HCT116 (cell line): ENCODE measurements at regions not wholly inside any gene's neighbourhood (a gene's known extent, or its start where the extent isn't known, plus 50 kb on each side); places are given as distances from the start of the nearest gene placed in this dataset.
"Not testable (repeated sequence)": the region's sequence is repeated elsewhere in the genome, so short reads cannot be mapped to it uniquely, and the experiment has no call there.

Experiments
- ATAC-seq: fragments of 200-7000 bp; cut with Tn5 transposase; 2 replicates; pipeline ENCODE4 v1.9.1; 2020; ENCODE audit warnings: mild to moderate bottlenecking, moderate library complexity
- BruUV-seq: library from RNA; stranded (reverse); fragments of 400-500 nt; replicated peaks from 2 replicates; lab custom pipeline; 2021; lab: Mats Ljungman, UMichigan
- CTCF ChIA-PET: fragments of 300-600 bp; sonication (Branson Sonifier 250); formaldehyde crosslinking; loops from one replicate; lab custom pipeline; 2021; ENCODE audit warnings: antibody characterized with exemption; lab: Charles Lee
- POLR2A ChIA-PET: fragments of 300-600, 350-600 bp; sonication (Branson Sonifier 250); formaldehyde crosslinking; loops from one replicate; lab custom pipeline; 2021; ENCODE audit warnings: antibody characterized with exemption; lab: Charles Lee
- RAD21 ChIA-PET, 2 experiments: fragments of 300-600 bp; sonication (Branson Sonifier 250); formaldehyde crosslinking; loops; one replicate each; lab custom pipeline; 2023; ENCODE audit warnings: low total read pairs in 2 of 2; ENCODE audit not compliant: uncharacterized antibody in 2 of 2, unreplicated experiment in 2 of 2, low non-redundant PET in 1 of 2; lab: Charles Lee
- DNase-seq: peaks from one replicate; pipeline ENCODE4 v3.0.0-alpha.2; 2010; ENCODE audit warnings: low read depth, low spot score
- H2AFZ ChIP-seq: fragments of 200-600 bp; shearing (Covaris generic), sonication (generic); 2 replicates; pipeline ENCODE4 v1.6.1; 2017; ENCODE audit warnings: low read depth, mixed run types, mixed read lengths, antibody characterized with exemption, low read length; ENCODE audit not compliant: poor library complexity, severe bottlenecking
- H3K27ac ChIP-seq: 2 replicates; pipeline ENCODE4 v1.5.1; 2012; ENCODE audit warnings: low read depth, low read length
- H3K27me3 ChIP-seq: fragments of 200-600 bp; sonication (generic); 2 replicates; pipeline ENCODE4 v1.6.1; 2016; ENCODE audit warnings: mixed run types, low read length, mixed read lengths; ENCODE audit not compliant: insufficient read depth
- H3K36me3 ChIP-seq, 2 experiments: fragments of 200-500 bp in 1 of 2; fragments of 200-600 bp in 1 of 2; sonication (Bioruptor generic) in 1 of 2; sonication (generic) in 1 of 2; 2 replicates each; pipeline versions ENCODE4 v1.5.1 to v1.6.1; 2014 to 2016; ENCODE audit warnings: low read length in 2 of 2, inconsistent platforms in 1 of 2, mixed read lengths in 1 of 2, mixed run types in 1 of 2; ENCODE audit not compliant: insufficient read depth in 2 of 2, control insufficient read depth in 1 of 2
- H3K4me1 ChIP-seq, 2 experiments: fragments of 200-600 bp in 1 of 2; sonication (generic) in 1 of 2; 2 replicates each; pipeline versions ENCODE4 v1.5.1 to v1.6.1; 2012 to 2017; ENCODE audit warnings: low read length in 2 of 2, inconsistent platforms in 1 of 2, mild to moderate bottlenecking in 1 of 2, mixed read lengths in 1 of 2, mixed run types in 1 of 2, moderate library complexity in 1 of 2; ENCODE audit not compliant: insufficient read depth in 2 of 2, control insufficient read depth in 1 of 2
- H3K4me2 ChIP-seq: fragments of 200-600 bp; sonication (generic); 2 replicates; pipeline ENCODE4 v1.6.1; 2017; ENCODE audit warnings: mixed run types, low read length, mixed read lengths
- H3K4me3 ChIP-seq, 2 experiments: fragments of 200-600 bp in 1 of 2; sonication (generic) in 1 of 2; replicated peaks in 1 of 2; 2 replicates each; pipeline ENCODE4 v1.5.1; 2011 to 2016; ENCODE audit warnings: low read length in 2 of 2, control low read depth in 1 of 2, low read depth in 1 of 2, mild to moderate bottlenecking in 1 of 2, mixed read lengths in 1 of 2, mixed run types in 1 of 2
- H3K79me2 ChIP-seq: fragments of 200-600 bp; sonication (generic); 2 replicates; pipeline ENCODE4 v1.6.1; 2017; ENCODE audit warnings: mild to moderate bottlenecking, mixed run types, low read length, moderate library complexity, mixed read lengths; ENCODE audit not compliant: insufficient read depth
- H3K9ac ChIP-seq: fragments of 200-600 bp; sonication (generic); 2 replicates; pipeline ENCODE4 v1.6.1; 2016; ENCODE audit warnings: low read length, mixed read lengths
- H3K9me2 ChIP-seq: fragments of 200-600 bp; sonication (generic), shearing (Covaris generic); 2 replicates; pipeline ENCODE4 v1.6.1; 2017; ENCODE audit warnings: mixed run types, mild to moderate bottlenecking, moderate library complexity; ENCODE audit not compliant: insufficient read depth
- H3K9me3 ChIP-seq, 2 experiments: fragments of 200-500 bp in 1 of 2; fragments of 200-600 bp in 1 of 2; sonication (Bioruptor generic) in 1 of 2; sonication (generic) in 1 of 2; 2 replicates each; pipeline ENCODE4 v1.6.1; 2014 to 2017; ENCODE audit warnings: low read length in 2 of 2, mixed read lengths in 2 of 2, inconsistent platforms in 1 of 2, low read depth in 1 of 2, mild to moderate bottlenecking in 1 of 2, mixed run types in 1 of 2, moderate library complexity in 1 of 2; ENCODE audit not compliant: control insufficient read depth in 1 of 2, insufficient read depth in 1 of 2
- H4K20me1 ChIP-seq: fragments of 200-600 bp; sonication (generic), shearing (Covaris generic); 2 replicates; pipeline ENCODE4 v1.6.1; 2017; ENCODE audit warnings: mixed run types, mild to moderate bottlenecking, moderate library complexity; ENCODE audit not compliant: insufficient read depth
- ATF3 ChIP-seq: IDR thresholded peaks from 2 replicates; pipeline ENCODE4 v1.6.1; 2012
- EGR1 ChIP-seq: IDR thresholded peaks from 2 replicates; pipeline ENCODE4 v1.6.1; 2012; ENCODE audit warnings: low read depth
- EZH2 ChIP-seq: fragments of 200-600 bp; sonication (generic); IDR thresholded peaks from 2 replicates; pipeline ENCODE4 v1.6.1; 2017; ENCODE audit warnings: antibody characterized with exemption, mixed run types
- JUND ChIP-seq: IDR thresholded peaks from 2 replicates; pipeline ENCODE4 v1.6.1; 2012
- SP1 ChIP-seq: IDR thresholded peaks from 2 replicates; pipeline ENCODE4 v1.6.1; 2012; ENCODE audit warnings: low read depth
- SRF ChIP-seq: IDR thresholded peaks from 2 replicates; pipeline ENCODE4 v1.6.1; 2012; ENCODE audit warnings: low read depth
- TCF7L2 ChIP-seq: IDR thresholded peaks from 2 replicates; pipeline ENCODE4 v1.7.0; 2011; ENCODE audit warnings: borderline replicate concordance, inconsistent platforms; ENCODE audit not compliant: insufficient read depth, insufficient read length; ENCODE audit errors: extremely low read depth
- ZBTB33 ChIP-seq: IDR thresholded peaks from 2 replicates; pipeline ENCODE4 v1.6.1; 2011; ENCODE audit warnings: mild to moderate bottlenecking, low read length, moderate library complexity; ENCODE audit not compliant: insufficient replicate concordance; ENCODE audit errors: extremely low read depth
- ZFX ChIP-seq: fragments of 450-650 bp; IDR thresholded peaks from 2 replicates; pipeline ENCODE4 v1.6.1; 2017
- intact Hi-C: fragments of 100-400 bp; cut with micrococcal nuclease; formaldehyde crosslinking; loops from 2 replicates; pipeline ENCODE4 v1.10.0; 2022
- TF ChIP-seq, protein P1 (sequence below), 3 experiments: fragments of 200-600 bp in 1 of 3; sonication (generic) in 1 of 3; IDR thresholded peaks in 2 of 3; conservative IDR thresholded peaks in 1 of 3; 2 replicates each; pipeline ENCODE4 v1.5.1; 2012 to 2017; ENCODE audit warnings: low read depth in 2 of 3, low read length in 2 of 3, antibody characterized with exemption in 1 of 3, borderline replicate concordance in 1 of 3, control low read depth in 1 of 3, mild to moderate bottlenecking in 1 of 3, mixed read lengths in 1 of 3, mixed run types in 1 of 3, moderate library complexity in 1 of 3; ENCODE audit not compliant: insufficient read depth in 1 of 3

GRCh38 chr13:50233574-50233973 is 218.3 kb downstream of the KCNRG start:
- H3K9me3 ChIP-seq, H3K4me3 ChIP-seq, RAD21 ChIA-PET, H3K27me3 ChIP-seq, POLR2A ChIA-PET, H3K27ac ChIP-seq, H3K9ac ChIP-seq, BruUV-seq, H3K4me2 ChIP-seq, H3K36me3 ChIP-seq, ATAC-seq, H3K4me1 ChIP-seq, intact Hi-C loops, DNase-seq, H4K20me1 ChIP-seq, H2AFZ ChIP-seq, H3K79me2 ChIP-seq, CTCF ChIA-PET, H3K9me2 ChIP-seq: not testable (repeated sequence)

GRCh38 chr13:50235604-50236342 is 220.5 kb downstream of the KCNRG start:
- ChIA-PET POLR2A (no interaction called here), RAD21 (no interaction called here), CTCF (no interaction called here)
- BruUV-seq, result no TSS peak
- no peak overlapping the region for H3K27ac ChIP-seq
- intact Hi-C loops, result no loop called here
- TF ChIP-seq SP1 (no peak), EGR1 (no peak), ATF3 (no peak), ZBTB33 (no peak), EZH2 (no peak), JUND (no peak), SRF (no peak), TCF7L2 (no peak), ZFX (no peak)
- TF ChIP-seq, protein P1, sequence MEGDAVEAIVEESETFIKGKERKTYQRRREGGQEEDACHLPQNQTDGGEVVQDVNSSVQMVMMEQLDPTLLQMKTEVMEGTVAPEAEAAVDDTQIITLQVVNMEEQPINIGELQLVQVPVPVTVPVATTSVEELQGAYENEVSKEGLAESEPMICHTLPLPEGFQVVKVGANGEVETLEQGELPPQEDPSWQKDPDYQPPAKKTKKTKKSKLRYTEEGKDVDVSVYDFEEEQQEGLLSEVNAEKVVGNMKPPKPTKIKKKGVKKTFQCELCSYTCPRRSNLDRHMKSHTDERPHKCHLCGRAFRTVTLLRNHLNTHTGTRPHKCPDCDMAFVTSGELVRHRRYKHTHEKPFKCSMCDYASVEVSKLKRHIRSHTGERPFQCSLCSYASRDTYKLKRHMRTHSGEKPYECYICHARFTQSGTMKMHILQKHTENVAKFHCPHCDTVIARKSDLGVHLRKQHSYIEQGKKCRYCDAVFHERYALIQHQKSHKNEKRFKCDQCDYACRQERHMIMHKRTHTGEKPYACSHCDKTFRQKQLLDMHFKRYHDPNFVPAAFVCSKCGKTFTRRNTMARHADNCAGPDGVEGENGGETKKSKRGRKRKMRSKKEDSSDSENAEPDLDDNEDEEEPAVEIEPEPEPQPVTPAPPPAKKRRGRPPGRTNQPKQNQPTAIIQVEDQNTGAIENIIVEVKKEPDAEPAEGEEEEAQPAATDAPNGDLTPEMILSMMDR (IDR thresholded peaks at IDR 0.05 in 2 of 3, conservative IDR thresholded peaks at IDR 0.05 in 1 of 3; ENCODE audit: borderline replicate concordance in 1 of 3, insufficient read depth in 1 of 3, low read depth in 2 of 3, low read length in 2 of 3), result no peak
- no peak overlapping the region for H3K4me2 ChIP-seq
- H3K9ac ChIP-seq, result no peak overlapping the region
- H2AFZ ChIP-seq, result no peak overlapping the region
- DNase-seq, result no peak
- no peak overlapping the region for H3K4me3 ChIP-seq
- peaks cover 3 to 7% of the 10 kb centered on the region in 2 experiments; a peak in 2 of 4 replicates for H3K4me1 ChIP-seq
- no peaks in the 10 kb centered on the region for H3K27me3 ChIP-seq
- H3K9me3 ChIP-seq, result no peaks in the 10 kb centered on the region
- H4K20me1 ChIP-seq, result no peaks in the 10 kb centered on the region
- no peak for ATAC-seq
- 0 out of 2 replicates have a peak, but pooled peaks cover 3% of the 10 kb centered on the region for H3K79me2 ChIP-seq
- no peaks in the 10 kb centered on the region for H3K36me3 ChIP-seq
- no peaks in the 10 kb centered on the region for H3K9me2 ChIP-seq
